GM23338 (cell line): ENCODE measurements at regions not wholly inside any gene's neighbourhood (a gene's known extent, or its start where the extent isn't known, plus 50 kb on each side); places are given as distances from the start of the nearest gene placed in this dataset.

ENCODE experiments used
- ATAC-seq: fragments of 200-7000 bp; cut with Tn5 transposase; 3 replicates; pipeline ENCODE4 v1.9.1; 2020
- DNase-seq: peaks from one replicate; pipeline ENCODE4 v3.0.0-alpha.2; 2015; ENCODE audit warnings: low spot score
- H2AFZ ChIP-seq: fragments of 200-600 bp; sonication (generic); 2 replicates; pipeline ENCODE4 v1.8.0; 2016; ENCODE audit warnings: antibody characterized with exemption, mild to moderate bottlenecking, moderate library complexity
- H3F3A ChIP-seq: fragments of 200-600 bp; sonication (generic); replicated peaks from 2 replicates; pipeline ENCODE4 v1.8.0; 2017; ENCODE audit warnings: antibody characterized with exemption, mixed run types, low read depth
- H3K27ac ChIP-seq: fragments of 200-600 bp; sonication (generic); 2 replicates; pipeline ENCODE4 v1.6.1; 2016; ENCODE audit warnings: low read depth
- H3K27me3 ChIP-seq: fragments of 200-600 bp; sonication (generic); 2 replicates; pipeline ENCODE4 v1.8.0; 2016; ENCODE audit warnings: mild to moderate bottlenecking, mixed run types, moderate library complexity; ENCODE audit not compliant: insufficient read depth
- H3K36me3 ChIP-seq: fragments of 200-600 bp; sonication (generic); 2 replicates; pipeline ENCODE4 v1.8.0; 2016; ENCODE audit warnings: mild to moderate bottlenecking; ENCODE audit not compliant: insufficient read depth
- H3K4me1 ChIP-seq: fragments of 200-600 bp; sonication (generic); 2 replicates; pipeline ENCODE4 v1.8.0; 2016; ENCODE audit warnings: mild to moderate bottlenecking, moderate library complexity; ENCODE audit not compliant: insufficient read depth
- H3K4me2 ChIP-seq: fragments of 200-600 bp; sonication (generic); 2 replicates; pipeline ENCODE4 v1.7.1; 2017; ENCODE audit warnings: mixed run types
- H3K4me3 ChIP-seq: fragments of 200-600 bp; sonication (generic); 2 replicates; pipeline ENCODE4 v1.6.1; 2016; ENCODE audit warnings: mixed run types
- H3K79me2 ChIP-seq: fragments of 200-600 bp; sonication (generic); replicated peaks from 2 replicates; pipeline ENCODE4 v1.8.0; 2017; ENCODE audit warnings: mild to moderate bottlenecking; ENCODE audit not compliant: insufficient read depth
- H3K9me2 ChIP-seq: fragments of 200-600 bp; sonication (generic); 2 replicates; pipeline ENCODE4 v1.8.0; 2017; ENCODE audit not compliant: insufficient read depth
- H4K20me1 ChIP-seq: fragments of 200-600 bp; sonication (generic); replicated peaks from 2 replicates; pipeline ENCODE4 v1.8.0; 2017; ENCODE audit warnings: mild to moderate bottlenecking; ENCODE audit not compliant: insufficient read depth
- H3K27ac Mint-ChIP-seq: 2 replicates; pipeline ENCODE4 v1.8.0; 2020; ENCODE audit warnings: inconsistent platforms, mild to moderate bottlenecking, moderate library complexity, mixed read lengths
- H3K27me3 Mint-ChIP-seq: 3 replicates; pipeline ENCODE4 v1.8.0; 2022; ENCODE audit warnings: low read depth, mild to moderate bottlenecking, moderate library complexity, mixed read lengths, inconsistent platforms; ENCODE audit not compliant: insufficient read depth, poor library complexity
- H3K36me3 Mint-ChIP-seq: 3 replicates; pipeline ENCODE4 v1.8.0; 2021; ENCODE audit warnings: low read depth, mild to moderate bottlenecking, inconsistent platforms, moderate library complexity, mixed read lengths
- H3K4me1 Mint-ChIP-seq: 3 replicates; pipeline ENCODE4 v1.8.0; 2020; ENCODE audit warnings: mild to moderate bottlenecking, inconsistent platforms, mixed read lengths
- H3K4me3 Mint-ChIP-seq: 3 replicates; pipeline ENCODE4 v1.8.0; 2021; ENCODE audit warnings: moderate library complexity, mild to moderate bottlenecking, inconsistent platforms, mixed read lengths
- H3K9me3 Mint-ChIP-seq: 3 replicates; pipeline ENCODE4 v1.8.0; 2020; ENCODE audit warnings: moderate library complexity, mild to moderate bottlenecking, inconsistent platforms, mixed read lengths
- CREB1 ChIP-seq: fragments of 250-450 bp; sonication (Bioruptor Pico); IDR thresholded peaks from 2 replicates; pipeline ENCODE4 v1.5.0; 2020; ENCODE audit warnings: low read depth, mild to moderate bottlenecking, moderate library complexity
- EZH2 ChIP-seq: fragments of 200-600 bp; sonication (generic); IDR thresholded peaks from one replicate; pipeline ENCODE4 v1.8.0; 2017; ENCODE audit warnings: antibody characterized with exemption, mild to moderate bottlenecking, low read depth; ENCODE audit not compliant: unreplicated experiment
- STAT1 ChIP-seq: IDR thresholded peaks from one replicate; pipeline ENCODE4 v1.6.1; 2016; ENCODE audit warnings: antibody characterized with exemption; ENCODE audit not compliant: unreplicated experiment
- TF ChIP-seq, protein P1 (sequence below): IDR thresholded peaks from one replicate; pipeline ENCODE4 v1.6.1; 2018; ENCODE audit warnings: antibody characterized with exemption; ENCODE audit not compliant: unreplicated experiment
- TF ChIP-seq, protein P2 (sequence below), 2 experiments: fragments of 200-600 bp in 1 of 2; sonication (generic) in 1 of 2; conservative IDR thresholded peaks; 2 replicates each; pipeline versions ENCODE4 v1.5.1 to v1.6.1; 2016 to 2017; ENCODE audit warnings: antibody characterized with exemption in 2 of 2, low read depth in 2 of 2, mild to moderate bottlenecking in 2 of 2, moderate library complexity in 1 of 2

DNA sequence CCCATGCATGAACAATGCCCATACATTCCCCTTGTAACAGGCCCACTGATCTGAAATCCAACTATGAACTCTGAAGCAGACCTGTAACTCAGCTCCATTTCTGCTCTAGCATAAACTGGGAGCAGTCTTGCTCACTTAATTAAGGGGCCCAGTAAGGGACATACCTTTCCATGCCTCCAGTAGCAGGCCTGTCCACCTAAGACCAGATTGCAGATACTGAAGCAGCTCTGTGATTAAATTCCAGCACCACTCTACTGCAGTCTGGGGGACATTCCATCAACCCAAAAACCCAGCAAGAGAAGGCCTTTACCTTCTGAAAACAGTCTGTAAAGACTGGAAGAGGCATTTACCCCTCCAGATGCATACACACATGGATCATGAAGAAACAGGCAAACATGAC, 162.0 kb upstream of the NEIL3 start:
- no peak overlapping the region for H3K4me3 Mint-ChIP-seq
- H3K27ac Mint-ChIP-seq: peak overlapping the region; percentile 76; the same call in 1 of the 2 replicates
- H3K4me1 Mint-ChIP-seq: peaks cover 4% of the 10 kb centered on the region; the same call in 1 of the 3 replicates
- no peaks in the 10 kb centered on the region for H3K36me3 Mint-ChIP-seq
- Histone ChIP-seq H2AFZ (0 out of 2 replicates have a peak overlapping the region, but pooled peaks have one; percentile 0), H3K27me3 (no peaks in the 10 kb centered on the region), H3K79me2 (no peaks in the 10 kb centered on the region), H4K20me1 (no peaks in the 10 kb centered on the region), H3K9me2 (no peaks in the 10 kb centered on the region; the same call in 1 of the 2 replicates), H3F3A (no peaks in the 10 kb centered on the region), H3K36me3 (no peaks in the 10 kb centered on the region), H3K27ac (no peak overlapping the region), H3K4me2 (no peak overlapping the region), H3K4me3 (no peak overlapping the region), H3K4me1 (no peaks in the 10 kb centered on the region)
- TF ChIP-seq STAT1 (no peak), CREB1 (CRISPR knock-in tag) (no peak)
- TF ChIP-seq, protein P1, sequence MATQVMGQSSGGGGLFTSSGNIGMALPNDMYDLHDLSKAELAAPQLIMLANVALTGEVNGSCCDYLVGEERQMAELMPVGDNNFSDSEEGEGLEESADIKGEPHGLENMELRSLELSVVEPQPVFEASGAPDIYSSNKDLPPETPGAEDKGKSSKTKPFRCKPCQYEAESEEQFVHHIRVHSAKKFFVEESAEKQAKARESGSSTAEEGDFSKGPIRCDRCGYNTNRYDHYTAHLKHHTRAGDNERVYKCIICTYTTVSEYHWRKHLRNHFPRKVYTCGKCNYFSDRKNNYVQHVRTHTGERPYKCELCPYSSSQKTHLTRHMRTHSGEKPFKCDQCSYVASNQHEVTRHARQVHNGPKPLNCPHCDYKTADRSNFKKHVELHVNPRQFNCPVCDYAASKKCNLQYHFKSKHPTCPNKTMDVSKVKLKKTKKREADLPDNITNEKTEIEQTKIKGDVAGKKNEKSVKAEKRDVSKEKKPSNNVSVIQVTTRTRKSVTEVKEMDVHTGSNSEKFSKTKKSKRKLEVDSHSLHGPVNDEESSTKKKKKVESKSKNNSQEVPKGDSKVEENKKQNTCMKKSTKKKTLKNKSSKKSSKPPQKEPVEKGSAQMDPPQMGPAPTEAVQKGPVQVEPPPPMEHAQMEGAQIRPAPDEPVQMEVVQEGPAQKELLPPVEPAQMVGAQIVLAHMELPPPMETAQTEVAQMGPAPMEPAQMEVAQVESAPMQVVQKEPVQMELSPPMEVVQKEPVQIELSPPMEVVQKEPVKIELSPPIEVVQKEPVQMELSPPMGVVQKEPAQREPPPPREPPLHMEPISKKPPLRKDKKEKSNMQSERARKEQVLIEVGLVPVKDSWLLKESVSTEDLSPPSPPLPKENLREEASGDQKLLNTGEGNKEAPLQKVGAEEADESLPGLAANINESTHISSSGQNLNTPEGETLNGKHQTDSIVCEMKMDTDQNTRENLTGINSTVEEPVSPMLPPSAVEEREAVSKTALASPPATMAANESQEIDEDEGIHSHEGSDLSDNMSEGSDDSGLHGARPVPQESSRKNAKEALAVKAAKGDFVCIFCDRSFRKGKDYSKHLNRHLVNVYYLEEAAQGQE: no peak
- DNase-seq (peak; percentile 0), ATAC-seq (no peak)
- peaks cover 3% of the 10 kb centered on the region; the same call in 1 of the 3 replicates for H3K9me3 Mint-ChIP-seq
- no peaks in the 10 kb centered on the region for H3K27me3 Mint-ChIP-seq

DNA sequence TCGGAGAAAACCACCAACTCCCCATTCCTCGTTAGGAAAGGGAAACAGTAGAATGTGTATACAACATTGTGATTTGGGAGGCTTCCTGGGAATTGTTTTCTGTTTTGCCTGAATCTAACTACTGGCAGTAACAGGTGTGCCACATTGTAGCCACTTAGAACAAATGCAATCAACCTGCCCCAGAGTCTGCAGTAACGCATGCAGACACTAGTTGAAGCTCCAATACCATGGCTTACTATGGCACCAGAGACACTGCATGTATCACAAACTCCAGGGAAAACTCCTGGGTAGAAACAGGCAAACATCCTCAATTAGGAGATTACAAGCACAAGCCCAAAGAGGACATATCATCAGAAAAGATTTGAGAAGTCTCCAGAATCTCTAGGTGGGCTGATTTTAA, 154.2 kb upstream of the NEIL3 start:
- Histone ChIP-seq H3K9me2 (no peaks in the 10 kb centered on the region), H3F3A (no peaks in the 10 kb centered on the region), H3K27ac (no peak overlapping the region), H3K4me1 (no peaks in the 10 kb centered on the region), H2AFZ (no peak overlapping the region), H3K4me3 (no peak overlapping the region), H3K4me2 (no peak overlapping the region), H3K27me3 (no peaks in the 10 kb centered on the region), H4K20me1 (no peaks in the 10 kb centered on the region), H3K79me2 (no peaks in the 10 kb centered on the region), H3K36me3 (no peaks in the 10 kb centered on the region)
- ATAC-seq (peak; percentile 84), DNase-seq (peak; percentile 52)
- Mint-ChIP-seq H3K36me3 (peaks cover 3% of the 10 kb centered on the region; the same call in 1 of the 3 replicates), H3K27ac (no peak overlapping the region), H3K4me1 (no peaks in the 10 kb centered on the region), H3K27me3 (peaks cover 2% of the 10 kb centered on the region), H3K9me3 (peaks cover 3% of the 10 kb centered on the region; the same call in 2 of the 3 replicates), H3K4me3 (no peak overlapping the region)
- TF ChIP-seq CREB1 (CRISPR knock-in tag): no peak
- TF ChIP-seq EZH2: no peak
- TF ChIP-seq, protein P1: no peak
- TF ChIP-seq, protein P2, sequence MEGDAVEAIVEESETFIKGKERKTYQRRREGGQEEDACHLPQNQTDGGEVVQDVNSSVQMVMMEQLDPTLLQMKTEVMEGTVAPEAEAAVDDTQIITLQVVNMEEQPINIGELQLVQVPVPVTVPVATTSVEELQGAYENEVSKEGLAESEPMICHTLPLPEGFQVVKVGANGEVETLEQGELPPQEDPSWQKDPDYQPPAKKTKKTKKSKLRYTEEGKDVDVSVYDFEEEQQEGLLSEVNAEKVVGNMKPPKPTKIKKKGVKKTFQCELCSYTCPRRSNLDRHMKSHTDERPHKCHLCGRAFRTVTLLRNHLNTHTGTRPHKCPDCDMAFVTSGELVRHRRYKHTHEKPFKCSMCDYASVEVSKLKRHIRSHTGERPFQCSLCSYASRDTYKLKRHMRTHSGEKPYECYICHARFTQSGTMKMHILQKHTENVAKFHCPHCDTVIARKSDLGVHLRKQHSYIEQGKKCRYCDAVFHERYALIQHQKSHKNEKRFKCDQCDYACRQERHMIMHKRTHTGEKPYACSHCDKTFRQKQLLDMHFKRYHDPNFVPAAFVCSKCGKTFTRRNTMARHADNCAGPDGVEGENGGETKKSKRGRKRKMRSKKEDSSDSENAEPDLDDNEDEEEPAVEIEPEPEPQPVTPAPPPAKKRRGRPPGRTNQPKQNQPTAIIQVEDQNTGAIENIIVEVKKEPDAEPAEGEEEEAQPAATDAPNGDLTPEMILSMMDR (conservative IDR thresholded peaks at IDR 0.05; ENCODE audit: low read depth in 2 of 2): peak in 1 of 2 experiments; percentile 10; a peak in 1 of 4 replicates
